Panc1 (cell line): ENCODE measurements at regions not wholly inside any gene's neighbourhood (a gene's known extent, or its start where the extent isn't known, plus 50 kb on each side); places are given as distances from the start of the nearest gene placed in this dataset.

Experiments
- CTCF ChIP-seq: fragments of 450-650 bp; IDR thresholded peaks from 2 replicates; pipeline ENCODE4 v1.5.1; 2017; ENCODE audit warnings: mild to moderate bottlenecking
- REST ChIP-seq, 2 experiments: IDR thresholded peaks; 2 replicates each; pipeline ENCODE4 v1.6.1; 2011 to 2012; ENCODE audit warnings: low read depth in 2 of 2, control low read depth in 1 of 2, low read length in 1 of 2, mild to moderate bottlenecking in 1 of 2, moderate library complexity in 1 of 2; ENCODE audit not compliant: insufficient read depth in 1 of 2

- TF ChIP-seq CTCF (no peak), REST (IDR thresholded peaks at IDR 0.05; ENCODE audit: insufficient read depth in 1 of 2, low read depth in 2 of 2, low read length in 1 of 2) (no peak)
These were observed 139.7 kb downstream of the SEC14L1 start for GRCh38 chr17:77280304-77281121.
